ENCODE measurements at regions not wholly inside any gene's neighbourhood (a gene's known extent, or its start where the extent isn't known, plus 50 kb on each side); places are given as distances from the start of the nearest gene placed in this dataset.

DNA sequence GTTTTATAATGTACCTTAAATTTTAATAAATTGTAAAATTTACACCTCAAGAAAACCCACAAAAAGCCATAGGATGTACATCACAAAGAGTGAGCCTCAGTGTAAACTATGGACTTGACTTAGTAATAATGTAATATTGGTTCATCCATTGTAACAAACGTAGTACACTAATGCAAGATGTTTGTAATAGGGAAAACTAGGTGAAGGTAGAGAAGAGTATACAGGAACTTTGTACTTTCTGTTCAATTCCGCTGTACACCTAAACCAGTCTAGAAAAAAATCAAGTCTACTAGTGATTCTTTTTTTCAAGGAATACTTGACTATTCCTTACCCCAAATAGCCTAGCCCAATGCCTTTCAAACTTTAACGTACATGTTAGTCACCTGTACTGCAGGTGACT, 222.3 kb upstream of the FGGY start:
- ChIA-PET POLR2A (no interaction called here), CTCF (interaction anchor here (0.7 kb wide), 1 partner anchor 13 kb away, joined by 3 read pairs; no protein-coding TSS in a partner anchor)
- BruUV-seq (replicated peaks): no TSS peak
- Mint-ChIP-seq H3K36me3 (ENCODE audit: insufficient read depth, unreplicated experiment) (no peaks in the 10 kb centered on the region), H3K4me3 (ENCODE audit: unreplicated experiment) (no peak overlapping the region), H3K4me1 (ENCODE audit: insufficient read depth, unreplicated experiment) (peaks cover 10% of the 10 kb centered on the region), H3K9me3 (ENCODE audit: unreplicated experiment) (no peaks in the 10 kb centered on the region), H3K27ac (ENCODE audit: low read depth, unreplicated experiment) (no peak overlapping the region), H3K27me3 (ENCODE audit: insufficient read depth, unreplicated experiment) (no peaks in the 10 kb centered on the region)
- no peak for DNase-seq (ENCODE audit: unreplicated experiment)
- TF ChIP-seq, protein P1, sequence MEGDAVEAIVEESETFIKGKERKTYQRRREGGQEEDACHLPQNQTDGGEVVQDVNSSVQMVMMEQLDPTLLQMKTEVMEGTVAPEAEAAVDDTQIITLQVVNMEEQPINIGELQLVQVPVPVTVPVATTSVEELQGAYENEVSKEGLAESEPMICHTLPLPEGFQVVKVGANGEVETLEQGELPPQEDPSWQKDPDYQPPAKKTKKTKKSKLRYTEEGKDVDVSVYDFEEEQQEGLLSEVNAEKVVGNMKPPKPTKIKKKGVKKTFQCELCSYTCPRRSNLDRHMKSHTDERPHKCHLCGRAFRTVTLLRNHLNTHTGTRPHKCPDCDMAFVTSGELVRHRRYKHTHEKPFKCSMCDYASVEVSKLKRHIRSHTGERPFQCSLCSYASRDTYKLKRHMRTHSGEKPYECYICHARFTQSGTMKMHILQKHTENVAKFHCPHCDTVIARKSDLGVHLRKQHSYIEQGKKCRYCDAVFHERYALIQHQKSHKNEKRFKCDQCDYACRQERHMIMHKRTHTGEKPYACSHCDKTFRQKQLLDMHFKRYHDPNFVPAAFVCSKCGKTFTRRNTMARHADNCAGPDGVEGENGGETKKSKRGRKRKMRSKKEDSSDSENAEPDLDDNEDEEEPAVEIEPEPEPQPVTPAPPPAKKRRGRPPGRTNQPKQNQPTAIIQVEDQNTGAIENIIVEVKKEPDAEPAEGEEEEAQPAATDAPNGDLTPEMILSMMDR (IDR thresholded peaks at IDR 0.05; ENCODE audit: unreplicated experiment): no peak
- intact Hi-C loops (cut with micrococcal nuclease): loop anchor here (10.0 kb wide), 2 partner anchors 140 to 220 kb away; partner anchors contain the start of gene FGGY

DNA sequence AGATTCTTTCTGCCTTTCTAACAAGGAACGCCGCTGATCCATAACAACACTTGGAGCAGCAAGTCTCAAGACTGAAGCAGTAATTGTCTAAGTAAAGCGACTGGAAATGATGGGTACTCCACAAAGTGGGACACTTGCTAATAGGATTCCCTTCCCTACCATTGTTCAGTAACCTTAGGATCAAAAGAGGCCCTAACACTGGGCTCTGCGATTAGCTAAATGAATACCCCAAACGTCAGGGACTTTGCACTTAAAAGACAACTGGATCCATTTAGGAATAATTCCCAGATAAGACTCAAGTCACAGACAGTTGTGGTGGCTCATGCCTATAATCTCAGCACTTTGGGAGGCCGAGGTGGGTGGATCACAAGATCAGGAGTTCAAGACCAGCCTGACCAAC, 221.9 kb upstream of the FGGY start:
- H3K36me3 Mint-ChIP-seq (ENCODE audit: insufficient read depth, unreplicated experiment): no peaks in the 10 kb centered on the region
- no peak for DNase-seq (ENCODE audit: unreplicated experiment)
- H3K27me3 Mint-ChIP-seq (ENCODE audit: insufficient read depth, unreplicated experiment): no peaks in the 10 kb centered on the region
- peaks cover 10% of the 10 kb centered on the region for H3K4me1 Mint-ChIP-seq (ENCODE audit: insufficient read depth, unreplicated experiment)
- TF ChIP-seq, protein P1 (IDR thresholded peaks at IDR 0.05; ENCODE audit: unreplicated experiment): no peak
- BruUV-seq (replicated peaks): no TSS peak
- H3K9me3 Mint-ChIP-seq (ENCODE audit: unreplicated experiment): no peaks in the 10 kb centered on the region
- ChIA-PET POLR2A (no interaction called here), CTCF (interaction anchor here (0.7 to 1.4 kb wide), 2 partner anchors 11 to 13 kb away, joined by 3 read pairs; no protein-coding TSS in a partner anchor)
- intact Hi-C loops (cut with micrococcal nuclease): loop anchor here (10.0 kb wide), 2 partner anchors 140 to 220 kb away; partner anchors contain the start of gene FGGY
- H3K27ac Mint-ChIP-seq (ENCODE audit: low read depth, unreplicated experiment): no peak overlapping the region
- no peak overlapping the region for H3K4me3 Mint-ChIP-seq (ENCODE audit: unreplicated experiment)

DNA sequence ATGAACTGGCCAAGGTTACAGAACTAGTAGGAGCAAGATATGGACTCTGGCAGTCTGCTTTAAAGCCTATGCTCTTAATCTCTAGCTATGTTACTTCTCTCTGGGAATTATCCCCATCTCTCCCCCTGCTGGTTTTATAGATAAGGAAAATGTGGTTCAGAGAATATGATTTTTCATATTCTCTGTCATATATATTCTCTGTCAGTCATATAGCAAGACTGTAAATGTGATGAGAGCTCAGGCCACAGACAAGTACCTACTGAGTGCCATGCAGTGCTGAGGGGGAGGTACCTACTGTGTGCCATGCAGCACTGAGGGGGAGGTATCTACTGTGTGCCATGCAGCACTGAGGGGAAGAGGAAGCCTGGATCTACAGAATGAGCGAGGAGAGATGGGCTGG, 220.3 kb upstream of the FGGY start:
- intact Hi-C loops (cut with micrococcal nuclease): loop anchor here (1.0 to 10.0 kb wide), 3 partner anchors 142 to 291 kb away; partner anchors contain the start of gene FGGY
- no TSS peak for BruUV-seq (replicated peaks)
- Mint-ChIP-seq H3K4me3 (ENCODE audit: unreplicated experiment) (no peak overlapping the region), H3K36me3 (ENCODE audit: insufficient read depth, unreplicated experiment) (no peaks in the 10 kb centered on the region), H3K27ac (ENCODE audit: low read depth, unreplicated experiment) (no peak overlapping the region), H3K4me1 (ENCODE audit: insufficient read depth, unreplicated experiment) (peaks cover 11% of the 10 kb centered on the region), H3K9me3 (ENCODE audit: unreplicated experiment) (no peaks in the 10 kb centered on the region), H3K27me3 (ENCODE audit: insufficient read depth, unreplicated experiment) (no peaks in the 10 kb centered on the region)
- TF ChIP-seq, protein P1 (IDR thresholded peaks at IDR 0.05; ENCODE audit: unreplicated experiment): peak; percentile 20
- ChIA-PET CTCF (interaction anchor here (0.6 to 1.4 kb wide), 4 partner anchors 8 to 258 kb away, joined by 3 read pairs; no protein-coding TSS in a partner anchor), POLR2A (interaction anchor here (1.1 kb wide), 1 partner anchor 173 kb away, joined by 3 read pairs; no protein-coding TSS in a partner anchor)
- no peak for DNase-seq (ENCODE audit: unreplicated experiment)

DNA sequence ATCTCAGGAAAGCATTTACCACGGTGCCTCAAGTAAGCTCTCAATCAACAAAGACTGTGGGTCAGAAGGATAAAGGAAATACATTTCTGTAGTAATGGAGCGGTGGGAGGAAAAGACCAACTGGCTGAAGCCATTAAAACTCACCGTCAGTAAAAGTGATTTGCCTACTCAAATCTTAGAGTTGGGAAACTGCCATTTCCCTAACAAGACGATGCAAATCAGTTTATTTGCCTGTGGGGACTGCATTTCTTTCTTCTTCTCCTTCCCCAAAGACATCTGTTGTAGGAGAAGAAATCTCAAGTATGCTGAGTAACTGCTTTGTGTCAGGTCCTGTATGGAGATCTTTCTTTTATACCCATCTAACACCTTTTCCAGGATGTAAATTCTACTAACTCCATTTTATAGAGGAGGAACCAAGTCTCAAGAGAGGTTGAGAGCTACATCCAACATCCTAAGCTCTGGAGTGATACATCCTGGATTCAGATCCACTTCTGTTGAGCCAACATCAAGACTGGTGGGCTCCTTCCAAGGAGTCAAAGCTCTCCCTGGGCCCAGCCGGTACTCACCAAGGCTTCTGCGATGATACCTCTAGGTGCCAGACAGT, 219.3 kb upstream of the FGGY start:
- Mint-ChIP-seq H3K27me3 (ENCODE audit: insufficient read depth, unreplicated experiment) (no peaks in the 10 kb centered on the region), H3K9me3 (ENCODE audit: unreplicated experiment) (no peaks in the 10 kb centered on the region), H3K4me3 (ENCODE audit: unreplicated experiment) (no peak overlapping the region), H3K36me3 (ENCODE audit: insufficient read depth, unreplicated experiment) (no peaks in the 10 kb centered on the region), H3K27ac (ENCODE audit: low read depth, unreplicated experiment) (no peak overlapping the region), H3K4me1 (ENCODE audit: insufficient read depth, unreplicated experiment) (peaks cover 11% of the 10 kb centered on the region)
- TF ChIP-seq, protein P1 (IDR thresholded peaks at IDR 0.05; ENCODE audit: unreplicated experiment): no peak
- BruUV-seq (replicated peaks): no TSS peak
- POLR2A ChIA-PET: interaction anchor here (0.7 to 1.1 kb wide), 2 partner anchors 30 to 174 kb away, joined by 3 read pairs; no protein-coding TSS in a partner anchor
- intact Hi-C loops (cut with micrococcal nuclease): loop anchor here (10.0 kb wide), 2 partner anchors 143 to 217 kb away; partner anchors contain the start of gene FGGY
- CTCF ChIA-PET: interaction anchor here (0.6 to 2.0 kb wide), 7 partner anchors 9 to 1245 kb away, joined by 3 to 7 read pairs (median 3); no protein-coding TSS in a partner anchor
- no peak for DNase-seq (ENCODE audit: unreplicated experiment)
